Esophagus muscularis mucosa (tissue), 3 donors: ENCODE measurements at regions not wholly inside any gene's neighbourhood (a gene's known extent, or its start where the extent isn't known, plus 50 kb on each side); places are given as distances from the start of the nearest gene placed in this dataset.

Experiments
- POLR2A ChIP-seq: fragments of 450-650 bp; IDR thresholded peaks from one replicate; pipeline ENCODE4 v1.6.1; 2017; ENCODE audit warnings: antibody characterized with exemption, moderate library complexity, mild to moderate bottlenecking, low read depth
- TF ChIP-seq, protein P1 (sequence below), 3 experiments: fragments of 200-600 bp in 2 of 3; fragments of 450-650 bp in 1 of 3; sonication (generic) in 2 of 3; IDR thresholded peaks; one replicate each; pipeline ENCODE4 v1.5.1; 2017 to 2019; ENCODE audit warnings: antibody characterized with exemption in 3 of 3, mild to moderate bottlenecking in 2 of 3, moderate library complexity in 1 of 3

DNA sequence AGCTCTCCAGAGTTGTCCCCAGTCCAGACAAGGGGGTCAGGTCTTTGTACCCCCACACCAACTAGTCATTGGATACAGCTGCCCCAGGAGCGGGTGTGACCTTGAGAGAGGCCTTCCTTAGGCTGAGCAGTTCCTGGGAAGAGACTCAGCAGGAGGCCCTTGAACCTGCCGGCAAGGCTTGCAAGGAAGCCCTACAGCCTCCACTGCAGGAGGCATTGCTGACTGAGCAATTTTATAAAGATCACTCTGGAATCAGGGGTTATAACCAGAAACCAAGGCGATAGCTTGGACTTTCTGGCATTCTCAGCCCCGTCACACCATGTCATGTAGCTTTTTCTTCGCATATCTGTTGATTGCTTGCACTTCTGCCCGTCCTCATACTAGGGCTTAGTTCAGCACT is 291.3 kb upstream of the CRY1 start:
- TF ChIP-seq, protein P1, sequence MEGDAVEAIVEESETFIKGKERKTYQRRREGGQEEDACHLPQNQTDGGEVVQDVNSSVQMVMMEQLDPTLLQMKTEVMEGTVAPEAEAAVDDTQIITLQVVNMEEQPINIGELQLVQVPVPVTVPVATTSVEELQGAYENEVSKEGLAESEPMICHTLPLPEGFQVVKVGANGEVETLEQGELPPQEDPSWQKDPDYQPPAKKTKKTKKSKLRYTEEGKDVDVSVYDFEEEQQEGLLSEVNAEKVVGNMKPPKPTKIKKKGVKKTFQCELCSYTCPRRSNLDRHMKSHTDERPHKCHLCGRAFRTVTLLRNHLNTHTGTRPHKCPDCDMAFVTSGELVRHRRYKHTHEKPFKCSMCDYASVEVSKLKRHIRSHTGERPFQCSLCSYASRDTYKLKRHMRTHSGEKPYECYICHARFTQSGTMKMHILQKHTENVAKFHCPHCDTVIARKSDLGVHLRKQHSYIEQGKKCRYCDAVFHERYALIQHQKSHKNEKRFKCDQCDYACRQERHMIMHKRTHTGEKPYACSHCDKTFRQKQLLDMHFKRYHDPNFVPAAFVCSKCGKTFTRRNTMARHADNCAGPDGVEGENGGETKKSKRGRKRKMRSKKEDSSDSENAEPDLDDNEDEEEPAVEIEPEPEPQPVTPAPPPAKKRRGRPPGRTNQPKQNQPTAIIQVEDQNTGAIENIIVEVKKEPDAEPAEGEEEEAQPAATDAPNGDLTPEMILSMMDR (IDR thresholded peaks at IDR 0.05): no peak
- TF ChIP-seq POLR2A: no peak
